ENCODE measurements at regions not wholly inside any gene's neighbourhood (a gene's known extent, or its start where the extent isn't known, plus 50 kb on each side); places are given as distances from the start of the nearest gene placed in this dataset.

GRCh38 chr7:113996405-113996804 lies 77.6 kb upstream of the PPP1R3A start:
- intact Hi-C loops (cut with micrococcal nuclease): no loop called here
- no peaks in the 10 kb centered on the region for H3K27me3 ChIP-seq (ENCODE audit: control insufficient read depth in 2 of 2, insufficient read depth in 2 of 2, low read length in 2 of 2)
- H3K27ac ChIP-seq (ENCODE audit: low read depth in 1 of 2, low read length in 2 of 2): no peak overlapping the region
- WGBS (ENCODE audit: insufficient coverage): no CpG with 5 or more reads among the region's 4 CpGs
- H3K36me3 Mint-ChIP-seq: no peaks in the 10 kb centered on the region
- H3K9ac ChIP-seq (ENCODE audit: insufficient read depth, low read length, poor library complexity, severe bottlenecking): no peak overlapping the region
- DNase-seq: no peak
- no peaks in the 10 kb centered on the region for H3K4me1 ChIP-seq (ENCODE audit: control insufficient read depth in 1 of 2, insufficient read depth in 2 of 2, low read length in 2 of 2)
- TF ChIP-seq, protein P1, sequence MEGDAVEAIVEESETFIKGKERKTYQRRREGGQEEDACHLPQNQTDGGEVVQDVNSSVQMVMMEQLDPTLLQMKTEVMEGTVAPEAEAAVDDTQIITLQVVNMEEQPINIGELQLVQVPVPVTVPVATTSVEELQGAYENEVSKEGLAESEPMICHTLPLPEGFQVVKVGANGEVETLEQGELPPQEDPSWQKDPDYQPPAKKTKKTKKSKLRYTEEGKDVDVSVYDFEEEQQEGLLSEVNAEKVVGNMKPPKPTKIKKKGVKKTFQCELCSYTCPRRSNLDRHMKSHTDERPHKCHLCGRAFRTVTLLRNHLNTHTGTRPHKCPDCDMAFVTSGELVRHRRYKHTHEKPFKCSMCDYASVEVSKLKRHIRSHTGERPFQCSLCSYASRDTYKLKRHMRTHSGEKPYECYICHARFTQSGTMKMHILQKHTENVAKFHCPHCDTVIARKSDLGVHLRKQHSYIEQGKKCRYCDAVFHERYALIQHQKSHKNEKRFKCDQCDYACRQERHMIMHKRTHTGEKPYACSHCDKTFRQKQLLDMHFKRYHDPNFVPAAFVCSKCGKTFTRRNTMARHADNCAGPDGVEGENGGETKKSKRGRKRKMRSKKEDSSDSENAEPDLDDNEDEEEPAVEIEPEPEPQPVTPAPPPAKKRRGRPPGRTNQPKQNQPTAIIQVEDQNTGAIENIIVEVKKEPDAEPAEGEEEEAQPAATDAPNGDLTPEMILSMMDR (IDR thresholded peaks at IDR 0.05): no peak
- H3K4me3 ChIP-seq (replicated peaks in 1 of 3; ENCODE audit: low read depth in 2 of 3, low read length in 3 of 3): no peak overlapping the region
- H3K4me1 Mint-ChIP-seq: no peaks in the 10 kb centered on the region
- no peak overlapping the region for H2AFZ ChIP-seq (ENCODE audit: insufficient read depth, low read depth, low read length, poor library complexity, severe bottlenecking)
- H4K20me1 ChIP-seq (ENCODE audit: insufficient read depth, low read length): no peaks in the 10 kb centered on the region
- H3K27ac Mint-ChIP-seq: no peak overlapping the region
- H3K9me3 Mint-ChIP-seq: peaks cover 0 to 3% (median 2%) of the 10 kb centered on the region in 7 donors
- H3K27me3 Mint-ChIP-seq (ENCODE audit: low read depth in 3 of 3): no peaks in the 10 kb centered on the region
- no peaks in the 10 kb centered on the region for H3K79me2 ChIP-seq (ENCODE audit: insufficient read depth, low read length)
- H3K9me3 ChIP-seq (replicated peaks in 1 of 2; ENCODE audit: control insufficient read depth in 1 of 2, insufficient read depth in 1 of 2, low read length in 2 of 2): no peaks in the 10 kb centered on the region
- no peak overlapping the region for H3K4me2 ChIP-seq (replicated peaks; ENCODE audit: extremely low read depth, low read length, poor library complexity, severe bottlenecking)
- peak overlapping the region in 1 of 2 donors; percentile 24 for H3K4me3 Mint-ChIP-seq
- H3K36me3 ChIP-seq (replicated peaks in 1 of 2; ENCODE audit: control insufficient read depth in 1 of 2, insufficient read depth in 2 of 2, low read length in 2 of 2): no peaks in the 10 kb centered on the region

DNA sequence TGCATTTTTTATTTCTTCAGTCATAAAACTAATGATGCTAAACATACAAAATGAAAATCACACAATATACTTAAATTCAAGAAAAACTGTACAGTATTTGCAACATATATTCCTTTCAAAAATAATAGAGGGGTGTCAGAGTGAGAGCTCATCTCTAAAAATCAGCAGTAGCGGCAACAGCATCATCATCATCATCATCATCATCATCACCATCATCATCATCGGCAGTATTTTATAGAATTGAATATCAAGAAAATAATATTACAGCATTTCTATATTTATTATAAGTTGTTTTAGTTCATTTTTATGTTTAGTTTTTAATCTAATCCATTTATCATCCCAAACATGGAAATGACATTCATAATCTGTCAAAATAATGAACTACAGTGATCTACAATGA lies 67.4 kb upstream of the PPP1R3A start:
- no peaks in the 10 kb centered on the region for H3K27me3 ChIP-seq (ENCODE audit: control insufficient read depth in 2 of 2, insufficient read depth in 2 of 2, low read length in 2 of 2)
- Mint-ChIP-seq H3K4me3 (no peak overlapping the region), H3K27ac (no peak overlapping the region), H3K9me3 (peaks cover 0 to 6% (median 0%) of the 10 kb centered on the region in 7 donors), H3K4me1 (no peaks in the 10 kb centered on the region), H3K36me3 (no peaks in the 10 kb centered on the region), H3K27me3 (ENCODE audit: low read depth in 3 of 3) (peaks cover 0 to 5% (median 1%) of the 10 kb centered on the region in 3 donors)
- no peak overlapping the region for H3K9ac ChIP-seq (ENCODE audit: insufficient read depth, low read length, poor library complexity, severe bottlenecking)
- H3K4me1 ChIP-seq (ENCODE audit: control insufficient read depth in 1 of 2, insufficient read depth in 2 of 2, low read length in 2 of 2): no peaks in the 10 kb centered on the region
- no peak overlapping the region for H3K4me3 ChIP-seq (replicated peaks in 1 of 3; ENCODE audit: low read depth in 2 of 3, low read length in 3 of 3)
- H3K4me2 ChIP-seq (replicated peaks; ENCODE audit: extremely low read depth, low read length, poor library complexity, severe bottlenecking): no peak overlapping the region
- H3K27ac ChIP-seq (ENCODE audit: low read depth in 1 of 2, low read length in 2 of 2): no peak overlapping the region
- no CpG with 5 or more reads among the region's 2 CpGs for WGBS (ENCODE audit: insufficient coverage)
- DNase-seq: no peak
- intact Hi-C loops (cut with micrococcal nuclease): no loop called here
- no peaks in the 10 kb centered on the region for H4K20me1 ChIP-seq (ENCODE audit: insufficient read depth, low read length)
- peaks cover 0 to 10% of the 10 kb centered on the region in 2 donors for H3K9me3 ChIP-seq (replicated peaks in 1 of 2; ENCODE audit: control insufficient read depth in 1 of 2, insufficient read depth in 1 of 2, low read length in 2 of 2)
- no peaks in the 10 kb centered on the region for H3K79me2 ChIP-seq (ENCODE audit: insufficient read depth, low read length)
- no peaks in the 10 kb centered on the region for H3K36me3 ChIP-seq (replicated peaks in 1 of 2; ENCODE audit: control insufficient read depth in 1 of 2, insufficient read depth in 2 of 2, low read length in 2 of 2)
- TF ChIP-seq, protein P1 (IDR thresholded peaks at IDR 0.05): no peak
- H2AFZ ChIP-seq (ENCODE audit: insufficient read depth, low read depth, low read length, poor library complexity, severe bottlenecking): no peak overlapping the region
